Erythroblast (primary cell): ENCODE measurements at regions not wholly inside any gene's neighbourhood (a gene's known extent, or its start where the extent isn't known, plus 50 kb on each side); places are given as distances from the start of the nearest gene placed in this dataset.

ENCODE experiments used
- DNase-seq, 2 experiments: peaks; one replicate each; lab custom pipeline; 2025; lab: John Stamatoyannopoulos, UW
- GATA1 ChIP-seq: IDR thresholded peaks from 2 replicates; pipeline ENCODE4 v1.6.1; 2011; ENCODE audit warnings: low read depth, mild to moderate bottlenecking, control low read depth, low read length, moderate library complexity
- POLR2A ChIP-seq: IDR thresholded peaks from 2 replicates; pipeline ENCODE4 v1.6.1; 2011; ENCODE audit warnings: mild to moderate bottlenecking, low read length

DNA sequence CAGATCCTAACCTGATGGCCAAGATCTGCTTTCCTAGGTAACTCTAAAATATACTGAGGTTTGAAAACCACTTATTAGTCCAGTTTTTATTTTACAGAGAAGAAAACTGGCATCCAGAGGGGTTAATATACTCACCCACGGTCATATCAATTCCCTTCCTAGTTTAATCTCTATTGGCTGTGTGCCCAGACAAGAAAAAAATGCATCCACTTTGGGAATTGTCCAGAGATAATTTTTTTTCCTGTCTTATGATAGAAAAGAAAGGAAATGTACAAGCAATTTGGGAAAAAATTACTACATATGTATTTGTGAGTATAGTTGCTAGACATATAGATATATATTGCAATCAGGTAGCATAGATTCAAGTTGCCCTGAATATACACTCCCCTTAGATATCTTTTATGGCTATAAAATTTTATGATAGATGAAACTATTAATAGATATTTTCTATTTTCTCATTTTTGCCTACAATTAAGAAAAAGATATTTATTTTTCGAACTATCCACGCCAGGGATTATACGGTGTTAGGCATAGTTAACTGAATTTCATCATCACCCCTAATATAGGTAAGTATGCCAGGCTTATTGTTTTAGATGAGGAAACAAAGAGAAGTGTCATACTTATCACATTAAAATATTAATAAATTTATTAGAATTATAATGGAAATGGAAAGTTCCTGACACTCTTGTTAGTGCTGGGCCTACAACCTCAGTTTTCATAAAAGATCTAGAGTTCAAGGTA lies 100.5 kb upstream of the SLC38A2 start:
- DNase-seq = no peak
- TF ChIP-seq POLR2A = no peak

DNA sequence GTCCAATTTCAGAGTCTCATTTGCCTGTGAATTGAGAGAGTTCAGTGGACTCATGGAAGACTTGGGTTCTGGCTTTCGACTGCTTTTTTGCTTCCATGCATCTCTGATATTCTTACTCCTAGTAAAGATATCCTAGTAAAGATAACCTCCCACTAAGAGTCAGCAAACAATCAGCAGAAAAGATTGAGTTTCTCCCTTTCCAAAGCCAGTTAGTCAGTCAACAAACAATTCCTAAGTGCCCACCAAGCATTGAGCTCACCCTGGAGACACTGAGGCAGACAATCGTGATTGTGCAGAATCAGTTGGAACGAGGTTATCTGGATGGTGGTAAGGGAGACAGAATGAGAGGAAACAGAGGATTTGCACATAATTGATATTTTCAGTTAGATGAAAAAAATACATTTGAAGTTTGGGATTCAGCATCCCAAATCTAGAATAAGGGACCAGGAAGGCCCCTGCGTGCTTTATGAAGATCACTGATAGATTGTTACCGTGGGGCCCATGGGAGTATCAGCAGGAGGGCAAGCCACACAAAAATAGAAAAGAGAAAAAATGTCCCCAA lies 99.7 kb upstream of the SLC38A2 start:
- no peak for TF ChIP-seq GATA1
- no peak for TF ChIP-seq POLR2A
- DNase-seq = no peak

DNA sequence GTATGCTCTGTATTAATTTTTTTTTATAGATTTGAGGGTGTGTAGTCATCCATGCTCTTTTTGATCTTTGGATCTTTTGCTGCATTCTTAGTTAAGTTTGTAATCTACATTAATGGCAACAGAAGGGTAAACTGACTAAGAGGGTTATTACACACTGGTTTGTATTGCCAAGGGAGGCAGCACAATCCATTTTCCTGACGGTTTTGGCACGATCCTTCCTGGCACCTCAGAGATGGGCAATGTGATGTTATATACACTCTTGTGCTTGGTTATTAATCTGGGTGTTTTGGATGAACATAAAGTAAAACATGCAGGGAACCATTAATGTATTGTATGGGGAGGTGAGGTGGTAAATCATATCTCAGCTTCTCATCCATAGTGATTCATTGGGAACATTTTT lies 98.8 kb upstream of the SLC38A2 start:
- DNase-seq = no peak

DNA sequence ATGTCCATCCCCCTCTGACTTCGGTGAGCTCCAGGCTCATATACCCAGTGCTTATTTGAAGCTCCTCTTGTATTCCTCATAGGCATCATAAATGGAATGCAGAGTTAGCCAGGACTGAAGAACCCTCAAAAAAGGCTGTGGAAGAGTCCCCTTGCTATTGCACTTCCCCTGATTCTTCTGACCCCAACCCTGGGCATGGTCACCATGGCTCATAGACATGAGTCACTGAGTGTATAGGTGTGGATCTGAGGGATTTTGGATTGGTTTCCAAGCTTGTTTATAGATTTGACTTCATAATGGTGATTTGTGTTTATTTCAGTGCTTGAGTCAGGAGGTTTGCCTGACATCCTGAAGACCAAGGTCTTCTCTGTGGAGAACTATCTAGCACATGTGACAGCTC lies 98.4 kb upstream of the SLC38A2 start:
- DNase-seq = no peak
- no peak for TF ChIP-seq GATA1
- no peak for TF ChIP-seq POLR2A

More for the DNA sequence above, 98.8 kb upstream of the SLC38A2 start:
- no peak for TF ChIP-seq POLR2A
- no peak for TF ChIP-seq GATA1

DNA sequence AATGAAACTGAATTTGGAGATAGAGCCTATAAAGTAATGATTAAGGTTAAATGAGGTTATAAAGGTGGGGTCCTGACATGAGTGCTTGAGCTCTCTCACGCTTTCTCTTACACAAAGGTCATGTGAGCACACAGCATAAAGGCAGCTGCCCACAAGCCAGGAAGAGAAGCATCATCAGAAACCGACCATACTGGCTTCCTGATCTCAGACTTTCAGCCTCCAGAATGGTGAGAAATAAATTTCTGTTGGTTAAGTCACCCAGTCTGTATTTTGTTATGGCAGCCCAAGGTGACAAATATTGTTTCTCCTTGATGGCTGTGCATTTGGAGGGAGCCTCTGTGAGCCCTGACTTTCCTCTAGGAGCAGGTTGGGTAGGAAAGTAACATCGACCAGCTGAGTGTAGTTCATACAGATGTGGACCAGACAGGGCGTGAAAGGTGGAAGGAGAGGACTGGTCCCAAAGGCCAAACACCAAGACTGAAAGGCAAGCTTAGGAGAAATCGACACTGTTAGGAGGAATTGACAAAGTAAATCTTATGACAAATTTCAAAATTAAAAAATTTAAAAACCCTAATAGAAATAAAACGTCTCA lies 97.6 kb upstream of the SLC38A2 start:
- no peak for TF ChIP-seq GATA1

DNA sequence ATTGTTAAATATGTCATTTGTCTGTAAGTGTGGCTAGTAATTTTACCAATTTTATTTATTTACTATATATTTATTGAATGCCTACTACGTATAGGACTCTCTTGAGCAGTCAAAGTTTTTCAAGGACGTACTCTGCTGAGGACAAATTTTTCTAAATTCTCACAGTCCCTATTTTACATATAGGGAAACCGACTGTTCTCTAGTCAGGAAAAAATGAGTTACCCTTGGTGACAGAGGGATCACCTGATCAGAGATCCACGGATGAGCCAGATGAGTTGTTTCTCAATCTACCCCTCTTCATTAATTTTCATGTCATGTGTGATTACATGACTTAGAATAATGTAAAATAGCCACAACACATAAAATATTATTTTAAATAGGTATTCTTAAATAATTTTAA lies 96.2 kb upstream of the SLC38A2 start:
- no peak for DNase-seq
- TF ChIP-seq GATA1 (no peak), POLR2A (no peak)

More for the DNA sequence above, 97.6 kb upstream of the SLC38A2 start:
- no peak for DNase-seq

DNA sequence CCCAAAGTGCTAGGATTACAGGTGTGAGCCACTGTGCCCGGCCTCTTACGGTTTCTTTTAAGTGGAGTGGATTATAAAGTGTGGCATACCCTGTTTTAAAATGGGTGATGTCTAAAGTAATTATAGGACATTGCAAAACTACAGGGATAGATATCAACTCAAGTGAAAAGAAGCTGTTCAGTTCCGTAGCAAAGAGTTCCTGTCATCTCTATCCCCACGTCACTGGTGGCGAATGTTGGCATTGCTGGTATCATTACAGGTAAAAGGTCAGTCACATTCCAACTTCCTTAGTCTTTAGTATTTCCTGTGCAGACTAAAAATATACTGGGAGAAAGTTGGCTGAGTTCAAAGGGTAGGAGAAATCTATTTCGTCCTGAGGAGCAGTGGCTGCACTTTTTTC lies 95.6 kb upstream of the SLC38A2 start:
- TF ChIP-seq POLR2A = no peak
- no peak for TF ChIP-seq GATA1
- no peak for DNase-seq

DNA sequence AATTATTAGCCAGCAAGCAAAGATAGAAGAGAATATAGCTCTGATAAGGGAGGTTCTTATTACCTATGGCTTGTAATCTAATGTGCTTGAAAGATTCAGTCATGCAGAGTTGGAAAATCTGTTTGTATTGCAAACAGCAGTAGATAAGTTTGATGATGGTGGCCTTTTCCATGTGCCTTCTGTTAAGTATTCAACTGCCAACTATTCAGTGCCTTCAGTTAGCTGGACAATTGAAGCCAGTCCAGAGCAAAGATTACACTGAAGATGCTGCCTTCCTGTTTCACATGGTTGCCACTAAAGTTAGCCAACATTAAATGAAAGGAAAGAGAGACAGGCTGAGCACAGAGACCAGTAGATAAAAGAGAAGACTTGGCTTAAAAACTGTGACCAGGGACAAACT lies 92.7 kb upstream of the SLC38A2 start:
- no peak for DNase-seq
- TF ChIP-seq POLR2A (no peak), GATA1 (no peak)

DNA sequence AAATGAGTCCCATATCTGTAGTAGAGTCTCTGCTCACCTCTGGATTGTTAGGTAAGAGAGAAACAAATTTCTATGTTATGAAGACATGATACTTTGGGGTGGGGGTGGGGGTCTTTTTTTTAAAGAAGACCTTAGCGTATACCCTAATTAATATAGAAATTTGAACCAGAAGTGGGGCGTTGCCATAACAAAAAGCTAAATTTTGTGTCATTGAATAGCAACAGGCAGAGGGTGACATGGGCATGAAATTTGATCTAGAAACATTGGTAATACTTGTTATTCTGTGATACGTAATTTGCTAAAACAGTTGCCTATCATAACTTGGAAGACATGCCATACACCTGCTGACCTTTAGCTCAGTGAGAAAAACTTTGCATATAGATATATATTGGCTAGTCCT lies 92.3 kb upstream of the SLC38A2 start:
- TF ChIP-seq POLR2A = no peak
- TF ChIP-seq GATA1 = no peak
- no peak for DNase-seq

DNA sequence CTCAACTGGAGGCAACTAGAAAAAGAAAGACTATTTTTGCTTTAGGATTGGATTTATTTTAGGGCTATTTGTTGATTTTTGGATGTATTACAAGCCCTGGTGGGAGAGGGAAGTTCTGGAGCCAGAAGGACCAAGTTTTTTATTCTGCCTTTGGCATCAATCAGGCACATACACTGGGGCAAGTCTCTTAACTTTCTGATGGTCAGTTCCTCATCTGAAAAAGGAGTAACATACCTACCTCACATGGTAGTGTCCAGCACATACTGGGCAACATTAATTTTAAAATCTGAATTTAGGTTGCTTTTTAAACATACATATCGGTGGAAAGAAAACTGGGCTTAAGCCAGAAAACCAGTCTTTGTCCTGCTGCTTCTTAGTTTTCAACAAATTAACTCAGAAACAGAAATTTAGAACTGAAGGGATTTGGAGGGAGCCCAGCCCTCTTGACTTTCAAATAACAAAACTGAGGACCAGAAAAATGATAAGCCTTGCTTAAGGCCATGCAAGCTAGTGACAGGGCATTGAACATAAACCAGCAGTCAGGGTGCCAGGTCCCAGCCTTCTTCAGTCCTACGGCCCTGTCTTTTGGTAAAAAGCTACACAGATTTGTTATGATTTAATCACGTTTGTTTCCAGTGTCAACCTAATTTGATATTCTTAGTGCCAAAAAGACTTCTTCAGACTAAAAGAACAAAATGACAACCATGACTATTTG lies 90.2 kb upstream of the SLC38A2 start:
- no peak for TF ChIP-seq POLR2A
- TF ChIP-seq GATA1 = no peak
- no peak for DNase-seq

DNA sequence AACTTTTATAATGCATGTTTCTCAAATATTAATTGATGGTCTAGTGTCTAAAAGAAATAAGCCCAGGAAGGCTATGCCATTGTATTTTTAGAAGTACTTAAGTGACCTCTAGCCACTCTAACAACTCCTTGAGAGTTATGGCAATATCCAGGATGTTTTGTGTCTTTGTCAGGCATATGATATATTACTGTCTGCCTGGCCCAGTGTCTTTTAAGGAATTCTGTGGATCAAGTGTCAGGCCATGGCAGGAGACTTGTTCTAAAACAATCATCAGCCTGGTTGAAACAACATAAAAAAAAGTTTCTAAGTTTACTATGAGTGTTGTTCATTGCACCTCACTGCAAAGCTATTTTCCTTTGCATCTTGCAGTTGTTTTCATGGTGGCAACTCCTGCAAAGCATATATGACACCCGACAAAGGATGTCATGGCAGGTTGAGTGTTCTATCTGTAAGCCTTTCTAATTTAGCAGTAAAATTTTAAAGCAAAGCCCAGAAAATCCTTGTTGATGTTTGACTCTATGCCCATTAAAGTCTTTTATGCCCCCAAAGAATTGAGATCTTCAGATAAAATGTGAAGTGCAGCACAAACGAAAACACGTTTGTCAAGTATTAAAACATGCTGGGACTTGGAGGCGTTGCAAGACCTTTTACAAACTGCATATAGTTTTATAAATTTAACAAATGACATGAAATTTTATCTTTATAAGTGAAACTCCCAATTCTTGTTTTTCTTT lies 89.5 kb upstream of the SLC38A2 start:
- TF ChIP-seq POLR2A (no peak), GATA1 (no peak)
- no peak for DNase-seq

DNA sequence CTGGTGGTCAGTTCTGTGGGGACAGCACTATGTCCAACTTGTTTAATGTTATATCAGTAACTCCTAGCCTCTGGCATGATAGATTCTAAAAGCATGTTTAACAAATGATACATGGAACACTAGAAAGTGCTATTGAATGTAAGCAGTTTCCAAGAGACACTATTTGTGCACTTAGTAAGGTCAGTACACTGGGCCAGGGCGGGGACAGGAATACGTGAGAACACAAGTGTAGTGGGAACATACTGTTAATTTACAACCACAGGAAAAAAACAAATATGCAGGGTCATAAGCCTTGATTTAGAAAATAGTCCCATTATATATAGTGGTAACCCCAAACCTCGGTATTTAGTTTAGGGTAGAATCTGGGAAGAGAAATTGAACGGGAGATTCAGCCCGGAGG lies 88.9 kb upstream of the SLC38A2 start:
- no peak for DNase-seq
- no peak for TF ChIP-seq GATA1
- no peak for TF ChIP-seq POLR2A

DNA sequence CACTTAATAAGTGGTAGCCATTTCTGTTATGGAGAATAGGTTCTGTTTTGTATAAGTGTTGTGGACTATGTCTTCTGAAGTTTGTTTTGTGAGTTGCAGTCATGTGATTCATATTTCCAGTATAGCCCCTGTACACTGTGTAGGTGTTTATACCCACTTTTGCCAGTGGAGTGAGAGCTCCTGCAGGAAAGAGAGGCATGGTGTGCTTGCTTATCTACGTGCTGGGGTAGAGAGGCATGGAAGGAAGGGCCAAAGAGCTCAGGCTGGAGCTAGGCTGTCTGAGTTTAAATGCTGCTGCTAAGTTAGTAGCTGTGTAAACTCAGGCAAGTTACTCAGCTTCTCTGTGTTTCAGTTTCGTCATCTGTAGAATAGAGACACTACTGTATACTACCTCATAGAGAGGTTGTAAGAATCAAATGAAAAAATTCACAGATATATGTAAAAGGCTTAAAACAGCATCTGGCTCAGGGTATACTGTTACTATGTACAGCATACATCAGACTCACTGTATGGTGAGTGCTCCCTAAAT lies 88.2 kb upstream of the SLC38A2 start:
- no peak for DNase-seq
- TF ChIP-seq GATA1 = no peak
- TF ChIP-seq POLR2A = no peak
